Sigmoid colon (tissue), 4 donors: ENCODE measurements at regions not wholly inside any gene's neighbourhood (a gene's known extent, or its start where the extent isn't known, plus 50 kb on each side); places are given as distances from the start of the nearest gene placed in this dataset.

Experiments
- CTCF ChIP-seq, 4 experiments: fragments of 450-650 bp in 3 of 4; fragments of 200-600 bp in 1 of 4; IDR thresholded peaks; one replicate each; pipeline ENCODE4 v1.5.1; 2016 to 2019; ENCODE audit warnings: antibody characterized with exemption in 4 of 4, mild to moderate bottlenecking in 3 of 4, moderate library complexity in 2 of 4
- EP300 ChIP-seq, 4 donors: sonication (generic); formaldehyde crosslinking; IDR thresholded peaks; one replicate each; pipeline ENCODE4 v1.6.1; 2017; ENCODE audit warnings: antibody characterized with exemption in 4 of 4
- POLR2A ChIP-seq, 2 donors: fragments of 450-650 bp; IDR thresholded peaks; one replicate each; pipeline ENCODE4 v1.6.1; 2016; ENCODE audit warnings: antibody characterized with exemption in 2 of 2, mild to moderate bottlenecking in 2 of 2, moderate library complexity in 2 of 2

DNA sequence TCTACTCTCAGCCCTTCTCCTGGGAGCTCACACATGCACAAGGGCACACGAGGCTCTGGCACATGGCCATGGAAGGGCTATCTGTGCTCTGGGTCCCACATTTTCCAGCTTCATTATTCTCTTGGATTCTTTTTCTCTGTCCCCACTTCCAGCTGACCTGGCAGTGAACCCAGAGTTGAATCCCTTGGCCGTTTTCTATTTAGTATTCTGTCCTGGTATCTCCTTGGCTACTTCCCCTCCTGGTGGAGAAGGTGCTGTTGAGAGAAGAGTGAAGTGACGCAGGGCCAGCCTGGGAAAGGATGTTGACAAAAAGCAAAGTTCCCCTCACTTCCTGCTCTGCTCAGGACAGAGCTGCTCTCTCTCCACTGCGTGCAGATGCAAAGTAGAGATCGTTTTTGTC is 303.1 kb downstream of the IRS2 start:
- TF ChIP-seq CTCF (IDR thresholded peaks at IDR 0.05), result no peak
- TF ChIP-seq EP300 (IDR thresholded peaks at IDR 0.05), result no peak
- no peak for TF ChIP-seq POLR2A (IDR thresholded peaks at IDR 0.05)
